Thyroid gland (tissue), 4 donors: ENCODE measurements at regions not wholly inside any gene's neighbourhood (a gene's known extent, or its start where the extent isn't known, plus 50 kb on each side); places are given as distances from the start of the nearest gene placed in this dataset.

Experiments used
- POLR2A ChIP-seq, 2 donors: fragments of 450-650 bp; IDR thresholded peaks; one replicate each; pipeline ENCODE4 v1.6.1; 2017; ENCODE audit warnings: antibody characterized with exemption in 2 of 2, mild to moderate bottlenecking in 2 of 2, moderate library complexity in 1 of 2
- TF ChIP-seq, protein P1 (sequence below), 6 experiments: fragments of 200-600 bp in 3 of 6; fragments of 450-650 bp in 3 of 6; sonication (generic) in 3 of 6; IDR thresholded peaks; one replicate each; pipeline ENCODE4 v1.5.1; 2016 to 2019; ENCODE audit warnings: antibody characterized with exemption in 6 of 6, mild to moderate bottlenecking in 2 of 6, inconsistent platforms in 1 of 6, moderate library complexity in 1 of 6

DNA sequence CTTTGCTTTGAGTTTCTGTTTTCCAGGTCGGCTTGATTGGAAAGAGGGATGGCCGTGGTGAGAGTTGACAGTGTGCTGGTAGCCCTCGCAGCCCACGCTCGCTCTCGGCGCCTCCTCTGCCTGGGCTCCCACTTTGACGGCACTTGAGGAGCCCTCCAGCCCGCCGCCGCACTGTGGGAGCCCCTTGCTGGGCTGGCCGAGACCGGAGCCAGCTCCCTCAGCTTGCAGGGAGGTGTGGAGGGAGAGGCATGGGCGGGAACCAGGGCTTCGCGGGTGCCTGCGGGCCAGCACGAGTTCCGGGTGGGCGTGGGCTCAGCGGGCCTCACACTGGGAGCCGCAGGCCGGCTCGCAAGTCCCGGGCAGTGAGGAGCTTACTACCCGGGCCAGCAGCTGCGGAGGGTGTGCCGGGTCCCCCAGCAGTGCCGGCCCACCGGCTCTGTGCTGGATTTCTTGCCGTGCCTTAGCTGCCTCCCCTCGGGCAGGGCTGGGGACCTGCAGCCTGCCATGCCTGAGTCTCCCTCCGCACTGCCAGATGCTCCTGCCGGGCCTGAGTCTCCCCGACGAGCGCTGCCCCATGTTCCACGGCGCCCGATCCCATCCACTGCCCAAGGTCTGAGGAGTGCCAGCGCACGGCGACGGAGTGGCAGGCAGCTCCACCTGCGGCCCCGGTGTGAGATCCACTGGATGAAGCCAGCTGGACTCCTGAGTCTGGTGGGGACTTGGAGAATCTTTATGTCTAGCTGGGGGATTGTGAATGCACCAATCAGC, 166.4 kb upstream of the FAT1 start:
- TF ChIP-seq, protein P1, sequence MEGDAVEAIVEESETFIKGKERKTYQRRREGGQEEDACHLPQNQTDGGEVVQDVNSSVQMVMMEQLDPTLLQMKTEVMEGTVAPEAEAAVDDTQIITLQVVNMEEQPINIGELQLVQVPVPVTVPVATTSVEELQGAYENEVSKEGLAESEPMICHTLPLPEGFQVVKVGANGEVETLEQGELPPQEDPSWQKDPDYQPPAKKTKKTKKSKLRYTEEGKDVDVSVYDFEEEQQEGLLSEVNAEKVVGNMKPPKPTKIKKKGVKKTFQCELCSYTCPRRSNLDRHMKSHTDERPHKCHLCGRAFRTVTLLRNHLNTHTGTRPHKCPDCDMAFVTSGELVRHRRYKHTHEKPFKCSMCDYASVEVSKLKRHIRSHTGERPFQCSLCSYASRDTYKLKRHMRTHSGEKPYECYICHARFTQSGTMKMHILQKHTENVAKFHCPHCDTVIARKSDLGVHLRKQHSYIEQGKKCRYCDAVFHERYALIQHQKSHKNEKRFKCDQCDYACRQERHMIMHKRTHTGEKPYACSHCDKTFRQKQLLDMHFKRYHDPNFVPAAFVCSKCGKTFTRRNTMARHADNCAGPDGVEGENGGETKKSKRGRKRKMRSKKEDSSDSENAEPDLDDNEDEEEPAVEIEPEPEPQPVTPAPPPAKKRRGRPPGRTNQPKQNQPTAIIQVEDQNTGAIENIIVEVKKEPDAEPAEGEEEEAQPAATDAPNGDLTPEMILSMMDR (IDR thresholded peaks at IDR 0.05), result no peak
- no peak for TF ChIP-seq POLR2A (IDR thresholded peaks at IDR 0.05)
